H9 (cell line): ENCODE measurements at regions not wholly inside any gene's neighbourhood (a gene's known extent, or its start where the extent isn't known, plus 50 kb on each side); places are given as distances from the start of the nearest gene placed in this dataset.

Experiments
- DNase-seq: peaks from one replicate; pipeline ENCODE4 v3.0.0-alpha.2; 2017
- H2AFZ ChIP-seq: one replicate; pipeline ENCODE4 v1.6.1; 2013; ENCODE audit warnings: mild to moderate bottlenecking, low read length, control low read depth, moderate library complexity
- H2AK5ac ChIP-seq: 2 replicates; pipeline ENCODE4 v1.6.1; 2013; ENCODE audit warnings: low read length, control low read depth, mixed read lengths; ENCODE audit not compliant: insufficient read length
- H2BK120ac ChIP-seq: one replicate; pipeline ENCODE4 v1.6.1; 2013; ENCODE audit warnings: low read depth, mild to moderate bottlenecking, low read length, control low read depth, inconsistent platforms; ENCODE audit not compliant: poor library complexity, severe bottlenecking
- H2BK12ac ChIP-seq: 2 replicates; pipeline ENCODE4 v1.6.1; 2013; ENCODE audit warnings: low read length, control low read depth, mixed read lengths, low read depth; ENCODE audit not compliant: insufficient read length
- H2BK15ac ChIP-seq: 2 replicates; pipeline ENCODE4 v1.6.1; 2013; ENCODE audit warnings: low read depth, low read length, control low read depth
- H2BK20ac ChIP-seq: one replicate; pipeline ENCODE4 v1.6.1; 2013; ENCODE audit warnings: low read depth, mild to moderate bottlenecking, low read length, control low read depth, inconsistent platforms; ENCODE audit not compliant: poor library complexity, severe bottlenecking
- H2BK5ac ChIP-seq: 2 replicates; pipeline ENCODE4 v1.6.1; 2013; ENCODE audit warnings: low read length, control low read depth, mixed read lengths; ENCODE audit not compliant: insufficient read length
- H3K14ac ChIP-seq: 2 replicates; pipeline ENCODE4 v1.6.1; 2013; ENCODE audit warnings: low read length, control low read depth; ENCODE audit not compliant: insufficient read depth
- H3K18ac ChIP-seq: 2 replicates; pipeline ENCODE4 v1.6.1; 2013; ENCODE audit warnings: low read depth, mild to moderate bottlenecking, mixed read lengths, low read length, control low read depth; ENCODE audit not compliant: insufficient read length
- H3K23ac ChIP-seq: 2 replicates; pipeline ENCODE4 v1.6.1; 2013; ENCODE audit warnings: low read length, control low read depth, mixed read lengths, low read depth; ENCODE audit not compliant: insufficient read length
- H3K23me2 ChIP-seq: 2 replicates; pipeline ENCODE4 v1.6.1; 2013; ENCODE audit warnings: low read depth, mild to moderate bottlenecking, mixed read lengths, low read length, control low read depth; ENCODE audit not compliant: insufficient read length, poor library complexity, severe bottlenecking
- H3K27ac ChIP-seq: 2 replicates; pipeline ENCODE4 v1.5.1; 2013; ENCODE audit warnings: low read length, control low read depth, mixed read lengths, low read depth; ENCODE audit not compliant: insufficient read length
- H3K27me3 ChIP-seq: 2 replicates; pipeline ENCODE4 v1.6.1; 2013; ENCODE audit warnings: low read length, control low read depth, inconsistent platforms; ENCODE audit not compliant: insufficient read depth
- H3K4ac ChIP-seq: 2 replicates; pipeline ENCODE4 v1.6.1; 2013; ENCODE audit warnings: low read depth, mild to moderate bottlenecking, control low read depth, inconsistent platforms, low read length, moderate library complexity
- H3K4me1 ChIP-seq: 2 replicates; pipeline ENCODE4 v1.6.1; 2013; ENCODE audit warnings: low read length, control low read depth, inconsistent platforms; ENCODE audit not compliant: insufficient read depth
- H3K4me2 ChIP-seq: 2 replicates; pipeline ENCODE4 v1.6.1; 2013; ENCODE audit warnings: low read length, control low read depth, mixed read lengths; ENCODE audit not compliant: insufficient read length, insufficient read depth
- H3K56ac ChIP-seq: 2 replicates; pipeline ENCODE4 v1.6.1; 2013; ENCODE audit warnings: low read depth, mild to moderate bottlenecking, mixed read lengths, low read length, control low read depth; ENCODE audit not compliant: insufficient read length
- H3K79me1 ChIP-seq: 2 replicates; pipeline ENCODE4 v1.6.1; 2013; ENCODE audit warnings: low read depth, mild to moderate bottlenecking, moderate library complexity, low read length, control low read depth, inconsistent platforms; ENCODE audit not compliant: insufficient read depth, poor library complexity, severe bottlenecking
- H3K79me2 ChIP-seq: 2 replicates; pipeline ENCODE4 v1.6.1; 2013; ENCODE audit warnings: low read length, control low read depth, inconsistent platforms; ENCODE audit not compliant: insufficient read depth
- H3K9ac ChIP-seq: 2 replicates; pipeline ENCODE4 v1.6.1; 2013; ENCODE audit warnings: low read length, control low read depth, mixed read lengths; ENCODE audit not compliant: insufficient read length; ENCODE audit errors: extremely low read depth
- H3K9me3 ChIP-seq: one replicate; pipeline ENCODE4 v1.6.1; 2013; ENCODE audit warnings: low read depth, low read length, inconsistent platforms; ENCODE audit not compliant: control insufficient read depth
- H3T11ph ChIP-seq: one replicate; pipeline ENCODE4 v1.6.1; 2013; ENCODE audit warnings: mild to moderate bottlenecking, low read length, control low read depth, inconsistent platforms
- H4K20me1 ChIP-seq: one replicate; pipeline ENCODE4 v1.6.1; 2013; ENCODE audit not compliant: control insufficient read depth, insufficient read length, insufficient read depth
- H4K5ac ChIP-seq: 2 replicates; pipeline ENCODE4 v1.6.1; 2013; ENCODE audit warnings: low read depth, mild to moderate bottlenecking, mixed read lengths, low read length, control low read depth; ENCODE audit not compliant: insufficient read length
- H4K8ac ChIP-seq: replicated peaks from 2 replicates; pipeline ENCODE4 v1.6.1; 2013; ENCODE audit warnings: low read length, control low read depth, mixed read lengths, low read depth; ENCODE audit not compliant: insufficient read length
- H4K91ac ChIP-seq: 2 replicates; pipeline ENCODE4 v1.6.1; 2013; ENCODE audit warnings: low read depth, mild to moderate bottlenecking, moderate library complexity, mixed read lengths, low read length, control low read depth; ENCODE audit not compliant: insufficient read length
- H3K27ac Mint-ChIP-seq, 3 experiments: 2 replicates in 2 of 3; 3 replicates in 1 of 3; pipeline ENCODE4 v1.8.0; 2020 to 2021; ENCODE audit warnings: mixed read lengths in 3 of 3, mild to moderate bottlenecking in 1 of 3, moderate library complexity in 1 of 3
- H3K27me3 Mint-ChIP-seq: 2 replicates; pipeline ENCODE4 v1.8.0; 2021; ENCODE audit warnings: low read depth, mild to moderate bottlenecking, moderate library complexity, mixed read lengths
- H3K36me3 Mint-ChIP-seq, 3 experiments: 2 replicates in 2 of 3; 3 replicates in 1 of 3; pipeline ENCODE4 v1.8.0; 2020 to 2021; ENCODE audit warnings: low read depth in 3 of 3, mixed read lengths in 3 of 3; ENCODE audit not compliant: insufficient read depth in 1 of 3
- H3K4me1 Mint-ChIP-seq, 2 experiments: 2 replicates each; pipeline ENCODE4 v1.8.0; 2020; ENCODE audit warnings: mixed read lengths in 2 of 2
- H3K4me3 Mint-ChIP-seq, 2 experiments: 2 replicates in 1 of 2; 3 replicates in 1 of 2; pipeline ENCODE4 v1.8.0; 2020 to 2021; ENCODE audit warnings: mild to moderate bottlenecking in 2 of 2, mixed read lengths in 2 of 2, moderate library complexity in 1 of 2
- H3K9me3 Mint-ChIP-seq, 2 experiments: 2 replicates in 1 of 2; 3 replicates in 1 of 2; pipeline ENCODE4 v1.8.0; 2020; ENCODE audit warnings: mild to moderate bottlenecking in 2 of 2, mixed read lengths in 2 of 2, moderate library complexity in 1 of 2
- CTCF ChIP-seq: fragments of 200-600 bp; sonication (generic); conservative IDR thresholded peaks from 3 replicates; pipeline ENCODE4 v1.8.0; 2021; ENCODE audit warnings: antibody characterized with exemption, mild to moderate bottlenecking
- WGBS: extraction: QIAGEN DNeasy Blood & Tissue Kit; methylation state at CpG from one replicate; pipeline ENCODE4 v1.1.7; 2013; ENCODE audit warnings: missing lambda C conversion rate, low lambda C conversion rate, mixed read lengths; ENCODE audit not compliant: insufficient read length; ENCODE audit errors: extremely low coverage; 5-methylcytosine and 5-hydroxymethylcytosine counted together

GRCh38 chr20:20872428-20872827, 160.0 kb upstream of the RALGAPA2 start:
- Histone ChIP-seq H2AK5ac (no peak overlapping the region), H2BK120ac (no peak overlapping the region), H4K91ac (no peak overlapping the region), H4K5ac (no peak overlapping the region), H3T11ph (no peak overlapping the region), H2BK20ac (no peak overlapping the region), H3K23me2 (no peaks in the 10 kb centered on the region), H3K9me3 (no peaks in the 10 kb centered on the region), H4K8ac (no peak overlapping the region), H2BK12ac (no peak overlapping the region), H2BK15ac (no peak overlapping the region), H3K4me1 (no peaks in the 10 kb centered on the region), H3K14ac (no peak overlapping the region), H3K27me3 (no peaks in the 10 kb centered on the region), H3K18ac (no peak overlapping the region), H2AFZ (no peak overlapping the region), H3K27ac (no peak overlapping the region), H3K4ac (no peak overlapping the region), H3K56ac (no peak overlapping the region), H3K79me1 (no peaks in the 10 kb centered on the region), H2BK5ac (no peak overlapping the region), H3K4me2 (no peak overlapping the region), H3K79me2 (no peaks in the 10 kb centered on the region), H3K23ac (no peak overlapping the region), H4K20me1 (no peaks in the 10 kb centered on the region), H3K9ac (no peak overlapping the region)
- Mint-ChIP-seq H3K4me3 (no peak overlapping the region), H3K36me3 (no peaks in the 10 kb centered on the region), H3K27ac (no peak overlapping the region; a peak in 1 of 7 replicates), H3K4me1 (peaks cover 4 to 12% of the 10 kb centered on the region in 2 experiments; a peak in 3 of 4 replicates), H3K27me3 (no peaks in the 10 kb centered on the region), H3K9me3 (no peaks in the 10 kb centered on the region)
- no peak for TF ChIP-seq CTCF
- DNase-seq = no peak
- no CpG with 5 or more reads among the region's 9 CpGs for WGBS
